MCF 10A (cell line): ENCODE measurements at regions not wholly inside any gene's neighbourhood (a gene's known extent, or its start where the extent isn't known, plus 50 kb on each side); places are given as distances from the start of the nearest gene placed in this dataset.
"Not testable (repeated sequence)": the region's sequence is repeated elsewhere in the genome, so short reads cannot be mapped to it uniquely, and the experiment has no call there.

Experiments
- BruUV-seq: library from RNA; stranded (reverse); fragments of 400-500 nt; replicated peaks from 2 replicates; lab custom pipeline; 2021; lab: Mats Ljungman, UMichigan
- CTCF ChIA-PET: fragments of 300-600 bp; sonication (Branson Sonifier 250); formaldehyde crosslinking; extraction: SDS; loops from one replicate; lab custom pipeline; 2021; ENCODE audit warnings: antibody characterized with exemption, inconsistent platforms; lab: Yijun Ruan, JAX
- POLR2A ChIA-PET: fragments of 300-600, 350-650 bp; sonication (Branson Sonifier 250); formaldehyde crosslinking; extraction: SDS; loops from one replicate; lab custom pipeline; 2020; ENCODE audit warnings: antibody characterized with exemption, inconsistent platforms; lab: Yijun Ruan, JAX
- DNase-seq: peaks from one replicate; pipeline ENCODE4 v3.0.0-alpha.2; 2018; ENCODE audit not compliant: unreplicated experiment
- H3K27ac Mint-ChIP-seq: one replicate; pipeline ENCODE4 v1.8.0; 2022; ENCODE audit warnings: mild to moderate bottlenecking, low read depth, mixed read lengths; ENCODE audit not compliant: unreplicated experiment
- H3K27me3 Mint-ChIP-seq: one replicate; pipeline ENCODE4 v1.8.0; 2022; ENCODE audit warnings: mixed read lengths; ENCODE audit not compliant: insufficient read depth, unreplicated experiment
- H3K36me3 Mint-ChIP-seq: one replicate; pipeline ENCODE4 v1.8.0; 2022; ENCODE audit warnings: mild to moderate bottlenecking, moderate library complexity, mixed read lengths; ENCODE audit not compliant: insufficient read depth, unreplicated experiment
- H3K4me1 Mint-ChIP-seq: one replicate; pipeline ENCODE4 v1.8.0; 2022; ENCODE audit warnings: mixed read lengths; ENCODE audit not compliant: insufficient read depth, unreplicated experiment
- H3K4me3 Mint-ChIP-seq: one replicate; pipeline ENCODE4 v1.8.0; 2022; ENCODE audit warnings: mild to moderate bottlenecking, moderate library complexity, mixed read lengths; ENCODE audit not compliant: unreplicated experiment
- H3K9me3 Mint-ChIP-seq: one replicate; pipeline ENCODE4 v1.8.0; 2022; ENCODE audit warnings: mixed read lengths; ENCODE audit not compliant: unreplicated experiment
- CTCF ChIP-seq: fragments of 200-600 bp; IDR thresholded peaks from one replicate; pipeline ENCODE4 v1.8.0; 2022; ENCODE audit warnings: antibody characterized with exemption, mild to moderate bottlenecking; ENCODE audit not compliant: unreplicated experiment
- intact Hi-C: fragments of 100-400 bp; cut with micrococcal nuclease; formaldehyde crosslinking; loops from 2 replicates; pipeline ENCODE4 v1.14.1; 2022

GRCh38 chr1:182309631-182310351 is 81.8 kb downstream of the GLUL start:
- H3K36me3 Mint-ChIP-seq = no peaks in the 10 kb centered on the region
- POLR2A ChIA-PET = interaction anchor here (0.6 kb wide), 2 partner anchors 35 to 1311 kb away, joined by 3 to 4 read pairs; no protein-coding TSS in a partner anchor
- TF ChIP-seq CTCF = no peak

GRCh38 chr1:182308826-182309225 is 82.8 kb downstream of the GLUL start:
- no peak overlapping the region for H3K4me3 Mint-ChIP-seq

More at GRCh38 chr1:182309631-182310351, 81.8 kb downstream of the GLUL start:
- BruUV-seq = no TSS peak
- H3K4me1 Mint-ChIP-seq = peaks cover 5% of the 10 kb centered on the region
- no peaks in the 10 kb centered on the region for H3K9me3 Mint-ChIP-seq
- CTCF ChIA-PET = interaction anchor here (0.6 kb wide), 1 partner anchor 64 kb away, joined by 4 read pairs; no protein-coding TSS in a partner anchor
- intact Hi-C loops = no loop called here
- peak; percentile 25 for DNase-seq
- no peak overlapping the region for H3K27ac Mint-ChIP-seq
- no peak overlapping the region for H3K4me3 Mint-ChIP-seq
- no peaks in the 10 kb centered on the region for H3K27me3 Mint-ChIP-seq

GRCh38 chr1:182307486-182307885 is 84.1 kb downstream of the GLUL start:
- intact Hi-C loops, H3K27me3 Mint-ChIP-seq, H3K27ac Mint-ChIP-seq, DNase-seq, H3K4me1 Mint-ChIP-seq, BruUV-seq, CTCF ChIA-PET, H3K9me3 Mint-ChIP-seq, H3K36me3 Mint-ChIP-seq, H3K4me3 Mint-ChIP-seq: not testable (repeated sequence)
- POLR2A ChIA-PET = interaction anchor here (0.6 to 1.5 kb wide), 4 partner anchors 17 to 72 kb away, joined by 3 to 6 read pairs (median 4); no protein-coding TSS in a partner anchor

More at GRCh38 chr1:182308826-182309225, 82.8 kb downstream of the GLUL start:
- no TSS peak for BruUV-seq
- Mint-ChIP-seq H3K36me3 (no peaks in the 10 kb centered on the region), H3K4me1 (peaks cover 9% of the 10 kb centered on the region), H3K27ac (no peak overlapping the region), H3K27me3 (no peaks in the 10 kb centered on the region), H3K9me3 (no peaks in the 10 kb centered on the region)
- DNase-seq = no peak
- intact Hi-C loops = no loop called here
- CTCF ChIA-PET = interaction anchor here (0.6 to 1.6 kb wide), 5 partner anchors 59 to 224 kb away, joined by 3 to 4 read pairs (median 4); no protein-coding TSS in a partner anchor
- POLR2A ChIA-PET = interaction anchor here (0.7 to 1.5 kb wide), 3 partner anchors 19 to 961 kb away, joined by 3 to 4 read pairs (median 4); no protein-coding TSS in a partner anchor
- TF ChIP-seq CTCF = no peak

GRCh38 chr1:182305861-182306260 is 85.7 kb downstream of the GLUL start:
- Mint-ChIP-seq H3K9me3 (no peaks in the 10 kb centered on the region), H3K27ac (no peak overlapping the region), H3K4me3 (no peak overlapping the region), H3K36me3 (no peaks in the 10 kb centered on the region), H3K27me3 (no peaks in the 10 kb centered on the region), H3K4me1 (peaks cover 15% of the 10 kb centered on the region)
- no peak for DNase-seq
- intact Hi-C loops = no loop called here
- no peak for TF ChIP-seq CTCF
- BruUV-seq = no TSS peak
- ChIA-PET POLR2A (interaction anchor here (1.5 to 2.0 kb wide), 2 partner anchors 16 to 162 kb away, joined by 3 to 4 read pairs; no protein-coding TSS in a partner anchor), CTCF (interaction anchor here (0.6 to 1.2 kb wide), 5 partner anchors 12 to 225 kb away, joined by 3 to 7 read pairs (median 4); no protein-coding TSS in a partner anchor)
